ENCODE measurements at regions not wholly inside any gene's neighbourhood (a gene's known extent, or its start where the extent isn't known, plus 50 kb on each side); places are given as distances from the start of the nearest gene placed in this dataset.

- no peak for DNase-seq (ENCODE audit: low read depth in 2 of 2)
- no peaks in the 10 kb centered on the region for H3K4me1 ChIP-seq (ENCODE audit: control insufficient read depth, extremely low read depth, insufficient read depth, low read length)
- no peak overlapping the region for H2AFZ ChIP-seq (ENCODE audit: low read length)
- H3K79me2 ChIP-seq (ENCODE audit: control insufficient read depth, insufficient read depth, low read length): no peaks in the 10 kb centered on the region
- H3K4me2 ChIP-seq (ENCODE audit: extremely low read depth, insufficient read depth, low read length): no peak overlapping the region
- H3K4me3 ChIP-seq (replicated peaks in 1 of 4; ENCODE audit: control extremely low read depth in 1 of 4, insufficient read depth in 1 of 4, low read depth in 3 of 4, low read length in 4 of 4): no peak overlapping the region
- H3K9me3 ChIP-seq (ENCODE audit: control insufficient read depth, insufficient read depth, low read depth, low read length): no peaks in the 10 kb centered on the region
- H3K9ac ChIP-seq (ENCODE audit: insufficient read depth, low read length): no peak overlapping the region
- H3K36me3 ChIP-seq (ENCODE audit: control insufficient read depth, insufficient read depth, low read length): no peaks in the 10 kb centered on the region
- no peaks in the 10 kb centered on the region for H4K20me1 ChIP-seq (ENCODE audit: control insufficient read depth, extremely low read depth, insufficient read depth, low read length)
- H3K27ac ChIP-seq (ENCODE audit: insufficient read depth, low read length): no peak overlapping the region
- no peak for TF ChIP-seq EZH2 (IDR thresholded peaks at IDR 0.05; ENCODE audit: low read length, missing control alignments)
- TF ChIP-seq, protein P1, sequence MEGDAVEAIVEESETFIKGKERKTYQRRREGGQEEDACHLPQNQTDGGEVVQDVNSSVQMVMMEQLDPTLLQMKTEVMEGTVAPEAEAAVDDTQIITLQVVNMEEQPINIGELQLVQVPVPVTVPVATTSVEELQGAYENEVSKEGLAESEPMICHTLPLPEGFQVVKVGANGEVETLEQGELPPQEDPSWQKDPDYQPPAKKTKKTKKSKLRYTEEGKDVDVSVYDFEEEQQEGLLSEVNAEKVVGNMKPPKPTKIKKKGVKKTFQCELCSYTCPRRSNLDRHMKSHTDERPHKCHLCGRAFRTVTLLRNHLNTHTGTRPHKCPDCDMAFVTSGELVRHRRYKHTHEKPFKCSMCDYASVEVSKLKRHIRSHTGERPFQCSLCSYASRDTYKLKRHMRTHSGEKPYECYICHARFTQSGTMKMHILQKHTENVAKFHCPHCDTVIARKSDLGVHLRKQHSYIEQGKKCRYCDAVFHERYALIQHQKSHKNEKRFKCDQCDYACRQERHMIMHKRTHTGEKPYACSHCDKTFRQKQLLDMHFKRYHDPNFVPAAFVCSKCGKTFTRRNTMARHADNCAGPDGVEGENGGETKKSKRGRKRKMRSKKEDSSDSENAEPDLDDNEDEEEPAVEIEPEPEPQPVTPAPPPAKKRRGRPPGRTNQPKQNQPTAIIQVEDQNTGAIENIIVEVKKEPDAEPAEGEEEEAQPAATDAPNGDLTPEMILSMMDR (conservative IDR thresholded peaks at IDR 0.05 in 1 of 2, IDR thresholded peaks at IDR 0.05 in 1 of 2; ENCODE audit: low read depth in 1 of 2, low read length in 2 of 2): no peak
- no peaks in the 10 kb centered on the region for H3K27me3 ChIP-seq (ENCODE audit: control insufficient read depth, insufficient read depth, low read length)
Observed at GRCh38 chr4:124139044-124139443, 573.5 kb downstream of the ANKRD50 start.

DNA sequence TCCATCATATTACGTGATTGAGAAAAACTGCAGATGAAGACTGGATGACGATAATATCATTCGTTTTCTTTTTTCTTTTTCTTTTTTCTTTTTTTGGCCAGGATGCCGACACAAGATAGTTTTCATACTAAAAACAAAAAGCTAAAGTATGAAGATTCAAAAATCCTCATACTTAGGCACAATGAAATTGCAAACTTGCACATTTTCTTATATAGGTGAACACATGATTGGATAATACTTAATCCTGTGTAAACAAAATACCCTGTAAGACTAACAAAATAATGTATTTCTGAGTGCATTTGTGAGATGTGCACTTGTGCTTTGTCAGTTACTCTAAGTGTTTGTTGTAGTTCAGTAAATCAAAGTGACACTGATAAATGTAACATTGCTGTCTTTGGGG is 568.9 kb downstream of the ANKRD50 start:
- no peaks in the 10 kb centered on the region for H3K27me3 ChIP-seq (ENCODE audit: control insufficient read depth, insufficient read depth, low read length)
- H3K9ac ChIP-seq (ENCODE audit: insufficient read depth, low read length): no peak overlapping the region
- H3K4me1 ChIP-seq (ENCODE audit: control insufficient read depth, extremely low read depth, insufficient read depth, low read length): no peaks in the 10 kb centered on the region
- no peak for DNase-seq (ENCODE audit: low read depth in 2 of 2)
- H3K27ac ChIP-seq (ENCODE audit: insufficient read depth, low read length): no peak overlapping the region
- no peaks in the 10 kb centered on the region for H4K20me1 ChIP-seq (ENCODE audit: control insufficient read depth, extremely low read depth, insufficient read depth, low read length)
- H2AFZ ChIP-seq (ENCODE audit: low read length): no peak overlapping the region
- H3K4me2 ChIP-seq (ENCODE audit: extremely low read depth, insufficient read depth, low read length): no peak overlapping the region
- TF ChIP-seq, protein P1 (conservative IDR thresholded peaks at IDR 0.05 in 1 of 2, IDR thresholded peaks at IDR 0.05 in 1 of 2; ENCODE audit: low read depth in 1 of 2, low read length in 2 of 2): no peak
- TF ChIP-seq EZH2 (IDR thresholded peaks at IDR 0.05; ENCODE audit: low read length, missing control alignments): no peak
- no peaks in the 10 kb centered on the region for H3K36me3 ChIP-seq (ENCODE audit: control insufficient read depth, insufficient read depth, low read length)
- no peak overlapping the region for H3K4me3 ChIP-seq (replicated peaks in 1 of 4; ENCODE audit: control extremely low read depth in 1 of 4, insufficient read depth in 1 of 4, low read depth in 3 of 4, low read length in 4 of 4)
- no peaks in the 10 kb centered on the region for H3K79me2 ChIP-seq (ENCODE audit: control insufficient read depth, insufficient read depth, low read length)
- no peaks in the 10 kb centered on the region for H3K9me3 ChIP-seq (ENCODE audit: control insufficient read depth, insufficient read depth, low read depth, low read length)

- DNase-seq (ENCODE audit: low read depth in 2 of 2): peak in 1 of 2 donors; percentile 77
- peak overlapping the region; percentile 14 for H2AFZ ChIP-seq (ENCODE audit: low read length)
- H3K9me3 ChIP-seq (ENCODE audit: control insufficient read depth, insufficient read depth, low read depth, low read length): no peaks in the 10 kb centered on the region
- no peaks in the 10 kb centered on the region for H3K36me3 ChIP-seq (ENCODE audit: control insufficient read depth, insufficient read depth, low read length)
- H3K27me3 ChIP-seq (ENCODE audit: control insufficient read depth, insufficient read depth, low read length): no peaks in the 10 kb centered on the region
- TF ChIP-seq, protein P1 (conservative IDR thresholded peaks at IDR 0.05 in 1 of 2, IDR thresholded peaks at IDR 0.05 in 1 of 2; ENCODE audit: low read depth in 1 of 2, low read length in 2 of 2): no peak
- no peak overlapping the region for H3K9ac ChIP-seq (ENCODE audit: insufficient read depth, low read length)
- H3K27ac ChIP-seq (ENCODE audit: insufficient read depth, low read length): no peak overlapping the region
- no peak overlapping the region for H3K4me3 ChIP-seq (replicated peaks in 1 of 4; ENCODE audit: control extremely low read depth in 1 of 4, insufficient read depth in 1 of 4, low read depth in 3 of 4, low read length in 4 of 4)
- no peaks in the 10 kb centered on the region for H4K20me1 ChIP-seq (ENCODE audit: control insufficient read depth, extremely low read depth, insufficient read depth, low read length)
- H3K4me1 ChIP-seq (ENCODE audit: control insufficient read depth, extremely low read depth, insufficient read depth, low read length): no peaks in the 10 kb centered on the region
- peak overlapping the region; percentile 17 for H3K4me2 ChIP-seq (ENCODE audit: extremely low read depth, insufficient read depth, low read length)
- no peaks in the 10 kb centered on the region for H3K79me2 ChIP-seq (ENCODE audit: control insufficient read depth, insufficient read depth, low read length)
Observed at GRCh38 chr4:124144238-124144654, 568.3 kb downstream of the ANKRD50 start.

Measured in fibroblast of lung (primary cell).